IMR-90 (cell line): ENCODE measurements at regions not wholly inside any gene's neighbourhood (a gene's known extent, or its start where the extent isn't known, plus 50 kb on each side); places are given as distances from the start of the nearest gene placed in this dataset.

Source experiments
- ATAC-seq: fragments of 200-7000 bp; cut with Tn5 transposase; 2 replicates; pipeline ENCODE4 v1.9.1; 2020; ENCODE audit warnings: low read depth, mild to moderate bottlenecking, moderate library complexity
- BruUV-seq: library from RNA; stranded (reverse); fragments of 400-500 nt; replicated peaks from 2 replicates; lab custom pipeline; 2021; lab: Mats Ljungman, UMichigan
- CTCF ChIA-PET: fragments of 300-600 bp; formaldehyde crosslinking; extraction: SDS; loops from one replicate; lab custom pipeline; 2021; ENCODE audit warnings: antibody characterized with exemption; lab: Yijun Ruan, JAX
- POLR2A ChIA-PET: fragments of 300-600 bp; sonication (Branson Sonifier 250); formaldehyde crosslinking; loops from one replicate; lab custom pipeline; 2022; ENCODE audit warnings: antibody characterized with exemption; ENCODE audit not compliant: unreplicated experiment; lab: Charles Lee
- DNase-seq: peaks from one replicate; pipeline ENCODE4 v3.0.0; 2013
- H2AFZ ChIP-seq: replicated peaks from 2 replicates; pipeline ENCODE3; 2013; ENCODE audit warnings: low read length, mild to moderate bottlenecking; ENCODE audit not compliant: poor library complexity
- H2AK5ac ChIP-seq: 2 replicates; pipeline ENCODE4 v1.6.1; 2013; ENCODE audit warnings: low read depth, low read length, inconsistent platforms
- H2AK9ac ChIP-seq: replicated peaks from 2 replicates; pipeline ENCODE3; 2013; ENCODE audit warnings: mild to moderate bottlenecking, low read depth, low read length, moderate library complexity; ENCODE audit not compliant: poor library complexity
- H2BK120ac ChIP-seq: 2 replicates; pipeline ENCODE4 v1.6.1; 2013; ENCODE audit warnings: low read depth, low read length, inconsistent platforms
- H2BK15ac ChIP-seq: 3 replicates; pipeline ENCODE4 v1.6.1; 2013; ENCODE audit warnings: low read depth, low read length, inconsistent platforms
- H2BK20ac ChIP-seq: 2 replicates; pipeline ENCODE4 v1.6.1; 2013; ENCODE audit warnings: low read depth, mild to moderate bottlenecking, inconsistent platforms, low read length, moderate library complexity
- H2BK5ac ChIP-seq: 2 replicates; pipeline ENCODE4 v1.6.1; 2013; ENCODE audit warnings: mild to moderate bottlenecking, low read depth, low read length, inconsistent platforms; ENCODE audit not compliant: poor library complexity, severe bottlenecking
- H3K14ac ChIP-seq: replicated peaks from 2 replicates; pipeline ENCODE4 v1.6.1; 2013; ENCODE audit warnings: low read depth, low read length, inconsistent platforms
- H3K18ac ChIP-seq: 2 replicates; pipeline ENCODE4 v1.6.1; 2013; ENCODE audit warnings: low read depth, low read length, control low read depth
- H3K23ac ChIP-seq: 2 replicates; pipeline ENCODE4 v1.6.1; 2013; ENCODE audit warnings: low read depth, low read length, inconsistent platforms
- H3K27ac ChIP-seq: 2 replicates; pipeline ENCODE4 v1.5.1; 2013; ENCODE audit warnings: mild to moderate bottlenecking, control low read depth, low read length; ENCODE audit not compliant: insufficient read depth
- H3K27me3 ChIP-seq: 2 replicates; pipeline ENCODE4 v1.6.1; 2013; ENCODE audit warnings: low read length; ENCODE audit not compliant: control insufficient read depth, insufficient read depth
- H3K36me3 ChIP-seq: 2 replicates; pipeline ENCODE4 v1.6.1; 2013; ENCODE audit warnings: low read length, mixed read lengths; ENCODE audit not compliant: control insufficient read depth, insufficient read depth
- H3K4ac ChIP-seq: 2 replicates; pipeline ENCODE4 v1.6.1; 2013; ENCODE audit warnings: low read depth, low read length, inconsistent platforms
- H3K4me1 ChIP-seq: 2 replicates; pipeline ENCODE4 v1.6.1; 2013; ENCODE audit warnings: low read length, mixed read lengths; ENCODE audit not compliant: control insufficient read depth, insufficient read depth
- H3K4me2 ChIP-seq: 2 replicates; pipeline ENCODE4 v1.6.1; 2013; ENCODE audit warnings: low read depth, mild to moderate bottlenecking, control low read depth, low read length, moderate library complexity
- H3K4me3 ChIP-seq: 2 replicates; pipeline ENCODE4 v1.5.1; 2013; ENCODE audit warnings: low read depth, mild to moderate bottlenecking, control low read depth, low read length, moderate library complexity; ENCODE audit not compliant: insufficient read depth
- H3K56ac ChIP-seq: 2 replicates; pipeline ENCODE4 v1.6.1; 2013; ENCODE audit warnings: low read length, inconsistent platforms; ENCODE audit not compliant: insufficient read depth; ENCODE audit errors: extremely low read depth
- H3K79me1 ChIP-seq, 2 experiments: 2 replicates each; pipeline ENCODE4 v1.6.1; 2013; ENCODE audit warnings: low read length in 2 of 2, inconsistent platforms in 1 of 2, low read depth in 1 of 2
- H3K9ac ChIP-seq: 2 replicates; pipeline ENCODE4 v1.6.1; 2013; ENCODE audit warnings: low read depth, low read length, control low read depth
- H3K9me1 ChIP-seq: 2 replicates; pipeline ENCODE4 v1.6.1; 2013; ENCODE audit warnings: low read length, inconsistent platforms; ENCODE audit not compliant: insufficient read depth
- H3K9me3 ChIP-seq: 2 replicates; pipeline ENCODE4 v1.6.1; 2013; ENCODE audit warnings: low read length; ENCODE audit not compliant: control insufficient read depth, insufficient read depth
- H4K20me1 ChIP-seq: 2 replicates; pipeline ENCODE4 v1.6.1; 2013; ENCODE audit warnings: low read length, inconsistent platforms; ENCODE audit not compliant: insufficient read depth
- H4K5ac ChIP-seq: 2 replicates; pipeline ENCODE4 v1.6.1; 2013; ENCODE audit warnings: mild to moderate bottlenecking, low read depth, low read length, control low read depth
- H4K8ac ChIP-seq, 2 experiments: 2 replicates each; pipeline ENCODE4 v1.6.1; 2013; ENCODE audit warnings: low read depth in 2 of 2, low read length in 2 of 2, control low read depth in 1 of 2, inconsistent platforms in 1 of 2
- H4K91ac ChIP-seq: 2 replicates; pipeline ENCODE4 v1.6.1; 2013; ENCODE audit warnings: low read depth, low read length, inconsistent platforms; ENCODE audit not compliant: insufficient read depth
- BHLHE40 ChIP-seq: fragments of 150-350 bp; IDR thresholded peaks from 2 replicates; pipeline ENCODE4 v1.6.1; 2016; ENCODE audit warnings: mild to moderate bottlenecking, low read depth, low read length
- CEBPB ChIP-seq: IDR thresholded peaks from 2 replicates; pipeline ENCODE4 v1.6.1; 2012; ENCODE audit warnings: low read depth, low read length, improper control_type of control experiment
- CHD1 ChIP-seq: IDR thresholded peaks from 2 replicates; pipeline ENCODE4 v1.6.1; 2012; ENCODE audit warnings: low read depth, low read length, improper control_type of control experiment
- CTCF ChIP-seq: conservative IDR thresholded peaks from 2 replicates; pipeline ENCODE4 v1.5.1; 2012; ENCODE audit warnings: mild to moderate bottlenecking, low read depth, low read length, improper control_type of control experiment
- ELK1 ChIP-seq: fragments of 150-350 bp; IDR thresholded peaks from 2 replicates; pipeline ENCODE4 v1.6.1; 2016; ENCODE audit warnings: low read depth, mild to moderate bottlenecking, low read length, moderate library complexity, borderline replicate concordance
- FOS ChIP-seq: fragments of 150-350 bp; IDR thresholded peaks from 2 replicates; pipeline ENCODE4 v1.6.1; 2016; ENCODE audit warnings: low read depth, low read length
- MAFK ChIP-seq: IDR thresholded peaks from 2 replicates; pipeline ENCODE4 v1.6.1; 2012; ENCODE audit warnings: low read depth, low read length, improper control_type of control experiment
- MAZ ChIP-seq: IDR thresholded peaks from 2 replicates; pipeline ENCODE4 v1.6.1; 2012; ENCODE audit warnings: low read depth, mild to moderate bottlenecking, low read length, improper control_type of control experiment, moderate library complexity, borderline replicate concordance
- MXI1 ChIP-seq: IDR thresholded peaks from 2 replicates; pipeline ENCODE4 v1.6.1; 2012; ENCODE audit warnings: low read depth, mild to moderate bottlenecking, low read length, moderate library complexity, borderline replicate concordance
- NFE2L2 ChIP-seq: fragments of 150-350 bp; IDR thresholded peaks from 2 replicates; pipeline ENCODE4 v1.6.1; 2016; ENCODE audit warnings: low read depth, mild to moderate bottlenecking, low read length
- POLR2A ChIP-seq: IDR thresholded peaks from 2 replicates; pipeline ENCODE4 v1.6.1; 2012; ENCODE audit warnings: mild to moderate bottlenecking, low read depth, low read length
- RAD21 ChIP-seq: IDR thresholded peaks from 2 replicates; pipeline ENCODE4 v1.6.1; 2012; ENCODE audit warnings: low read length, improper control_type of control experiment
- RCOR1 ChIP-seq: IDR thresholded peaks from 2 replicates; pipeline ENCODE4 v1.6.1; 2012; ENCODE audit warnings: mild to moderate bottlenecking, low read length, improper control_type of control experiment; ENCODE audit not compliant: insufficient replicate concordance
- RFX5 ChIP-seq: IDR thresholded peaks from 2 replicates; pipeline ENCODE4 v1.8.0; 2012; ENCODE audit warnings: low read depth, mild to moderate bottlenecking, low read length, moderate library complexity
- SMC3 ChIP-seq: fragments of 150-350 bp; IDR thresholded peaks from 2 replicates; pipeline ENCODE4 v1.6.1; 2016; ENCODE audit warnings: low read depth, mild to moderate bottlenecking, antibody characterized with exemption, low read length, moderate library complexity
- USF2 ChIP-seq: fragments of 150-350 bp; IDR thresholded peaks from 2 replicates; pipeline ENCODE4 v1.6.1; 2017; ENCODE audit warnings: mild to moderate bottlenecking, antibody characterized with exemption, low read length, low read depth
- WGBS, 2 experiments: methylation state at CpG; one replicate each; pipeline versions ENCODE4 v1.1.5 to v1.1.7; 2013; ENCODE audit warnings: missing lambda C conversion rate in 2 of 2; ENCODE audit not compliant: insufficient read length in 1 of 2; ENCODE audit errors: extremely low coverage in 2 of 2; 5-methylcytosine and 5-hydroxymethylcytosine counted together
- dilution Hi-C: fragments of 300-500 bp; cut with HindIII; formaldehyde crosslinking; loops from one replicate; pipeline ENCODE4 v1.14.3; 2018; ENCODE audit warnings: low sequenced_read_pairs; ENCODE audit not compliant: unreplicated experiment
- in situ Hi-C: fragments of 300-500 bp; cut with MboI; formaldehyde crosslinking; loops from 3 replicates; pipeline ENCODE4 v1.14.3; 2019; ENCODE audit warnings: low sequenced_read_pairs, inconsistent platforms, mixed read lengths
- intact Hi-C: fragments of 100-400 bp; cut with micrococcal nuclease; formaldehyde crosslinking; loops from 2 replicates; pipeline ENCODE4 v1.10.0; 2022

GRCh38 chr1:242703467-242703866 lies 179.0 kb upstream of the PLD5 start:
- Histone ChIP-seq H3K4ac (no peak overlapping the region), H4K91ac (no peak overlapping the region), H2AFZ (no peak overlapping the region), H3K9me1 (no peaks in the 10 kb centered on the region), H4K5ac (no peak overlapping the region), H2BK15ac (no peak overlapping the region), H3K4me3 (no peak overlapping the region), H3K23ac (no peak overlapping the region), H2AK9ac (no peak overlapping the region), H3K4me1 (no peaks in the 10 kb centered on the region), H3K36me3 (no peaks in the 10 kb centered on the region), H4K20me1 (no peaks in the 10 kb centered on the region), H2BK120ac (no peak overlapping the region), H3K14ac (no peak overlapping the region), H3K4me2 (no peak overlapping the region), H3K18ac (no peak overlapping the region), H3K79me1 (no peaks in the 10 kb centered on the region), H2AK5ac (no peak overlapping the region), H3K27me3 (no peaks in the 10 kb centered on the region), H4K8ac (no peak overlapping the region), H3K27ac (no peak overlapping the region), H3K56ac (no peak overlapping the region), H2BK20ac (no peak overlapping the region), H3K9me3 (peaks cover 5% of the 10 kb centered on the region), H3K9ac (no peak overlapping the region), H2BK5ac (no peak overlapping the region)
- CTCF ChIA-PET, result no interaction called here
- ATAC-seq, result no peak
- dilution Hi-C loops (no loop called here), intact Hi-C loops (no loop called here), in situ Hi-C loops (no loop called here)
- no CpG with 5 or more reads among the region's 2 CpGs for WGBS, 2 experiments
- TF ChIP-seq CHD1 (no peak), POLR2A (no peak), MAFK (no peak), MXI1 (no peak), BHLHE40 (no peak), ELK1 (no peak), RAD21 (no peak), CTCF (no peak), MAZ (no peak), SMC3 (no peak), FOS (no peak), NFE2L2 (no peak), RFX5 (no peak), CEBPB (no peak), USF2 (no peak), RCOR1 (no peak)
- POLR2A ChIA-PET, result no interaction called here
- no peak for DNase-seq
- BruUV-seq, result no TSS peak
